BLaER1 treated with 17β-estradiol and CSF1 and Interleukin-3, amounts not matched to agents 10 nM and 100 nM (cell line): ENCODE measurements at regions not wholly inside any gene's neighbourhood (a gene's known extent, or its start where the extent isn't known, plus 50 kb on each side); places are given as distances from the start of the nearest gene placed in this dataset.

Experiments
- H3K27ac ChIP-seq, 11 experiments: shearing (Covaris generic); formaldehyde crosslinking; 2 replicates each; pipeline ENCODE4 v1.8.1; 2022
- H3K27me3 ChIP-seq, 11 experiments: shearing (Covaris generic); formaldehyde crosslinking; 2 replicates each; pipeline ENCODE4 v1.8.1; 2022
- H3K36me3 ChIP-seq, 11 experiments: shearing (Covaris generic); formaldehyde crosslinking; 2 replicates each; pipeline ENCODE4 v1.8.1; 2022
- H3K4me1 ChIP-seq, 10 experiments: shearing (Covaris generic); formaldehyde crosslinking; 2 replicates each; pipeline ENCODE4 v1.8.1; 2022
- H3K4me2 ChIP-seq, 11 experiments: shearing (Covaris generic); formaldehyde crosslinking; 2 replicates each; pipeline ENCODE4 v1.8.1; 2022
- H3K4me3 ChIP-seq, 10 experiments: shearing (Covaris generic); formaldehyde crosslinking; 2 replicates each; pipeline ENCODE4 v1.8.1; 2022
- H3K9ac ChIP-seq, 11 experiments: shearing (Covaris generic); formaldehyde crosslinking; 2 replicates each; pipeline ENCODE4 v1.8.1; 2022
- H3K9me3 ChIP-seq, 11 experiments: shearing (Covaris generic); formaldehyde crosslinking; replicated peaks in 1 of 11; 2 replicates each; pipeline ENCODE4 v1.8.1; 2022
- H4K20me1 ChIP-seq, 11 experiments: shearing (Covaris generic); formaldehyde crosslinking; 2 replicates each; pipeline ENCODE4 v1.8.1; 2022
- Cebpa-rat ChIP-seq, 11 experiments: shearing (Covaris generic); IDR thresholded peaks; 2 replicates each; pipeline ENCODE4 v1.8.1; 2022

- H3K9me3 ChIP-seq, result peaks cover 27 to 34% (median 30%) of the 10 kb centered on the region in 11 experiments
- H4K20me1 ChIP-seq, result no peaks in the 10 kb centered on the region
- no peak for TF ChIP-seq Cebpa-rat (IDR thresholded peaks at IDR 0.05)
- no peak overlapping the region for H3K4me3 ChIP-seq
- peak overlapping the region in 6 of 11 experiments; percentile 3 to 59 (median 43); a peak in 9 of 22 replicates for H3K4me2 ChIP-seq
- no peaks in the 10 kb centered on the region; a peak in 1 of 22 replicates for H3K36me3 ChIP-seq
- no peak overlapping the region for H3K9ac ChIP-seq
- H3K27me3 ChIP-seq, result 0 out of 22 replicates have a peak, but pooled peaks cover 0 to 6% (median 0%) of the 10 kb centered on the region in 11 experiments
- H3K4me1 ChIP-seq, result peaks cover 1 to 33% (median 15%) of the 10 kb centered on the region in 10 experiments
- no peak overlapping the region for H3K27ac ChIP-seq
Observed at GRCh38 chr9:129368444-129368978, 190.4 kb upstream of the IER5L start.

- Histone ChIP-seq H3K4me2 (no peak overlapping the region), H3K9me3 (peaks cover 27 to 34% (median 30%) of the 10 kb centered on the region in 11 experiments), H4K20me1 (no peaks in the 10 kb centered on the region), H3K27me3 (0 out of 22 replicates have a peak, but pooled peaks cover 0 to 6% (median 0%) of the 10 kb centered on the region in 11 experiments), H3K4me1 (peaks cover 12 to 44% (median 26%) of the 10 kb centered on the region in 10 experiments), H3K4me3 (no peak overlapping the region), H3K36me3 (no peaks in the 10 kb centered on the region; a peak in 1 of 22 replicates), H3K27ac (no peak overlapping the region), H3K9ac (no peak overlapping the region)
- no peak for TF ChIP-seq Cebpa-rat (IDR thresholded peaks at IDR 0.05)
Observed at GRCh38 chr9:129367287-129367686, 189.2 kb upstream of the IER5L start.

GRCh38 chr9:129365196-129365595 lies 187.1 kb upstream of the IER5L start:
- Histone ChIP-seq H3K9me3 (peaks cover 15 to 20% (median 19%) of the 10 kb centered on the region in 11 experiments), H3K4me2 (peak overlapping the region in 1 of 11 experiments; percentile 80; a peak in 1 of 22 replicates), H3K27ac (no peak overlapping the region), H4K20me1 (no peaks in the 10 kb centered on the region), H3K36me3 (no peaks in the 10 kb centered on the region; a peak in 1 of 22 replicates), H3K4me3 (no peak overlapping the region), H3K27me3 (0 out of 22 replicates have a peak, but pooled peaks cover 0 to 6% (median 0%) of the 10 kb centered on the region in 11 experiments), H3K9ac (no peak overlapping the region), H3K4me1 (peaks cover 16 to 65% (median 45%) of the 10 kb centered on the region in 10 experiments)
- no peak for TF ChIP-seq Cebpa-rat (IDR thresholded peaks at IDR 0.05)

- Histone ChIP-seq H4K20me1 (no peaks in the 10 kb centered on the region), H3K9ac (0 out of 22 replicates have a peak overlapping the region, but pooled peaks of 1 of the 11 experiments have one; percentile 18), H3K27me3 (0 out of 22 replicates have a peak, but pooled peaks cover 0 to 6% (median 0%) of the 10 kb centered on the region in 11 experiments), H3K9me3 (peaks cover 0 to 2% (median under 1%) of the 10 kb centered on the region in 11 experiments; a peak in 6 of 22 replicates), H3K4me1 (peaks cover 16 to 70% (median 48%) of the 10 kb centered on the region in 10 experiments), H3K27ac (no peak overlapping the region), H3K4me2 (peak overlapping the region; percentile 12 to 83 (median 66)), H3K4me3 (no peak overlapping the region), H3K36me3 (no peaks in the 10 kb centered on the region)
- no peak for TF ChIP-seq Cebpa-rat (IDR thresholded peaks at IDR 0.05)
Observed at GRCh38 chr9:129363216-129363873, 185.3 kb upstream of the IER5L start.

- Histone ChIP-seq H3K4me1 (peaks cover 21 to 72% (median 53%) of the 10 kb centered on the region in 10 experiments), H3K9me3 (no peaks in the 10 kb centered on the region), H3K27me3 (0 out of 22 replicates have a peak, but pooled peaks cover 0 to 6% (median 0%) of the 10 kb centered on the region in 11 experiments), H3K9ac (peak overlapping the region in 10 of 11 experiments; percentile 6 to 65 (median 44); a peak in 12 of 22 replicates), H3K4me2 (peak overlapping the region; percentile 69 to 90 (median 81)), H3K27ac (peak overlapping the region in 9 of 11 experiments; percentile 23 to 78 (median 70); a peak in 17 of 22 replicates), H3K4me3 (peak overlapping the region in 1 of 10 experiments; percentile 17; a peak in 2 of 20 replicates), H3K36me3 (no peaks in the 10 kb centered on the region), H4K20me1 (no peaks in the 10 kb centered on the region)
- TF ChIP-seq Cebpa-rat (IDR thresholded peaks at IDR 0.05), result no peak
Observed at GRCh38 chr9:129362287-129363000, 184.4 kb upstream of the IER5L start.

- Histone ChIP-seq H3K4me3 (no peak overlapping the region), H4K20me1 (no peaks in the 10 kb centered on the region), H3K36me3 (no peaks in the 10 kb centered on the region), H3K9me3 (peaks cover 0 to 2% (median under 1%) of the 10 kb centered on the region in 11 experiments; a peak in 10 of 22 replicates), H3K27ac (peak overlapping the region in 2 of 11 experiments; percentile 74 to 78; a peak in 1 of 22 replicates), H3K4me2 (peak overlapping the region in 9 of 11 experiments; percentile 69 to 90 (median 81); a peak in 17 of 22 replicates), H3K9ac (peak overlapping the region in 1 of 11 experiments; percentile 65; a peak in 1 of 22 replicates), H3K4me1 (peaks cover 29 to 84% (median 64%) of the 10 kb centered on the region in 10 experiments), H3K27me3 (0 out of 22 replicates have a peak, but pooled peaks cover 0 to 6% (median 0%) of the 10 kb centered on the region in 11 experiments)
- TF ChIP-seq Cebpa-rat (IDR thresholded peaks at IDR 0.05), result no peak
Observed at GRCh38 chr9:129361196-129361595, 183.1 kb upstream of the IER5L start.

- TF ChIP-seq Cebpa-rat (IDR thresholded peaks at IDR 0.05), result no peak
- Histone ChIP-seq H4K20me1 (no peaks in the 10 kb centered on the region), H3K27ac (no peak overlapping the region), H3K36me3 (no peaks in the 10 kb centered on the region), H3K9me3 (peaks cover 10 to 14% (median 12%) of the 10 kb centered on the region in 11 experiments), H3K4me1 (peaks cover 29 to 81% (median 65%) of the 10 kb centered on the region in 10 experiments), H3K4me2 (0 out of 22 replicates have a peak overlapping the region, but pooled peaks of 1 of the 11 experiments have one; percentile 26), H3K4me3 (no peak overlapping the region), H3K9ac (no peak overlapping the region; a peak in 1 of 22 replicates), H3K27me3 (0 out of 22 replicates have a peak, but pooled peaks cover 0 to 5% (median 0%) of the 10 kb centered on the region in 11 experiments)
Observed at GRCh38 chr9:129359916-129360536, 182.0 kb upstream of the IER5L start.
